ENCODE measurements at regions not wholly inside any gene's neighbourhood (a gene's known extent, or its start where the extent isn't known, plus 50 kb on each side); places are given as distances from the start of the nearest gene placed in this dataset.

DNA sequence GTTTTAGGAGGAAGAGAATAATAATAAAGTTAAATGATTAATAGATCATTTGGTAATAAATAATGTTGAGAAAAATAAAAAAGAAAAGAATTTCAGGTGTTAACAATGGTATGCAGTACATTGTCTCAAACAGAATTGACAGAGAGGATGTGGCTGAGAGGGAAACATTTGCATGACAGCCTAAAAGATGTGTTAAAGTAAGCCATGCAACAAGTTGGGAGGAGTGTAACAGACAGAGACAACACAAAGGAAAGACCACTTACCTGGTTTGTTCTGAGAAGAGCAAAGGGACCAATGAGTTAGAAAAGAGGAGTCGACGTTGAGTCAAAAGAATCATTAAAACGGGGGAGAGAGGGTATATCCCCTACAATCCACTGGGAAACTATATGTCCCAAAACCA is 814.0 kb downstream of the KCNT2 start:
- TF ChIP-seq, protein P1, sequence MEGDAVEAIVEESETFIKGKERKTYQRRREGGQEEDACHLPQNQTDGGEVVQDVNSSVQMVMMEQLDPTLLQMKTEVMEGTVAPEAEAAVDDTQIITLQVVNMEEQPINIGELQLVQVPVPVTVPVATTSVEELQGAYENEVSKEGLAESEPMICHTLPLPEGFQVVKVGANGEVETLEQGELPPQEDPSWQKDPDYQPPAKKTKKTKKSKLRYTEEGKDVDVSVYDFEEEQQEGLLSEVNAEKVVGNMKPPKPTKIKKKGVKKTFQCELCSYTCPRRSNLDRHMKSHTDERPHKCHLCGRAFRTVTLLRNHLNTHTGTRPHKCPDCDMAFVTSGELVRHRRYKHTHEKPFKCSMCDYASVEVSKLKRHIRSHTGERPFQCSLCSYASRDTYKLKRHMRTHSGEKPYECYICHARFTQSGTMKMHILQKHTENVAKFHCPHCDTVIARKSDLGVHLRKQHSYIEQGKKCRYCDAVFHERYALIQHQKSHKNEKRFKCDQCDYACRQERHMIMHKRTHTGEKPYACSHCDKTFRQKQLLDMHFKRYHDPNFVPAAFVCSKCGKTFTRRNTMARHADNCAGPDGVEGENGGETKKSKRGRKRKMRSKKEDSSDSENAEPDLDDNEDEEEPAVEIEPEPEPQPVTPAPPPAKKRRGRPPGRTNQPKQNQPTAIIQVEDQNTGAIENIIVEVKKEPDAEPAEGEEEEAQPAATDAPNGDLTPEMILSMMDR (IDR thresholded peaks at IDR 0.05 in 4 of 5, conservative IDR thresholded peaks at IDR 0.05 in 1 of 5), result no peak
- no peak for TF ChIP-seq POLR2A (IDR thresholded peaks at IDR 0.05)
